PC-3 (cell line): ENCODE measurements at regions not wholly inside any gene's neighbourhood (a gene's known extent, or its start where the extent isn't known, plus 50 kb on each side); places are given as distances from the start of the nearest gene placed in this dataset.

Experiments used
- CTCF ChIP-seq: fragments of 300-600 bp; sonication (generic); conservative IDR thresholded peaks from 2 replicates; pipeline ENCODE4 v1.5.1; 2017; ENCODE audit warnings: antibody characterized with exemption, low read depth, mild to moderate bottlenecking, low read length
- EZH2 ChIP-seq: fragments of 300-600 bp; sonication (generic); IDR thresholded peaks from one replicate; pipeline ENCODE4 v1.6.1; 2017; ENCODE audit warnings: antibody characterized with exemption, mild to moderate bottlenecking, low read length; ENCODE audit not compliant: unreplicated experiment
- EZH2phosphoT487 ChIP-seq: fragments of 300-600 bp; sonication (generic); IDR thresholded peaks from 2 replicates; pipeline ENCODE4 v1.6.1; 2018; ENCODE audit warnings: mild to moderate bottlenecking, antibody characterized with exemption, low read length, borderline replicate concordance

- TF ChIP-seq CTCF (no peak), EZH2phosphoT487 (no peak), EZH2 (no peak)
These were observed 66.8 kb upstream of the RAD23B start for GRCh38 chr9:107216329-107216728.
